Central memory CD4-positive, alpha-beta T cell (primary cell): ENCODE measurements at regions not wholly inside any gene's neighbourhood (a gene's known extent, or its start where the extent isn't known, plus 50 kb on each side); places are given as distances from the start of the nearest gene placed in this dataset.
"Not testable (repeated sequence)": the region's sequence is repeated elsewhere in the genome, so short reads cannot be mapped to it uniquely, and the experiment has no call there.

Experiments
- DNase-seq: peaks from one replicate; pipeline ENCODE4 v3.0.0; 2022

DNA sequence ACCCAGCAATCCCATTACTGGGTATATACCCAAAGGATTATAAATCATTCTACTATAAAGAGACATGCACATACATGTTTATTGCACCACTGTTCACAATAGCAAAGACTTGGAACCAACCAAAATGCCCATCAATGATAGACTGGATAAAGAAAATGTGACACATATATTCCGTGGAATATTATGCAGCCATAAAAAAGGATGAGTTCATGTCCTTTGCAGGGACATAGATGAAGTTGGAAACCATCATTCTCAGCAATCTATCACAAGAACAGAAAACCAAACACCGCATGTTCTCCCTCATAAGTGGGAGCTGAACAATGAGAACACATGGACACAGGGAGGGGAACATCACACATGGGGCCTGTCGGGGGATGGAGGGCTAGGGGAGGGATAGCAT is 113.2 kb upstream of the PRSS1 start:
- not testable (repeated sequence) for DNase-seq

DNA sequence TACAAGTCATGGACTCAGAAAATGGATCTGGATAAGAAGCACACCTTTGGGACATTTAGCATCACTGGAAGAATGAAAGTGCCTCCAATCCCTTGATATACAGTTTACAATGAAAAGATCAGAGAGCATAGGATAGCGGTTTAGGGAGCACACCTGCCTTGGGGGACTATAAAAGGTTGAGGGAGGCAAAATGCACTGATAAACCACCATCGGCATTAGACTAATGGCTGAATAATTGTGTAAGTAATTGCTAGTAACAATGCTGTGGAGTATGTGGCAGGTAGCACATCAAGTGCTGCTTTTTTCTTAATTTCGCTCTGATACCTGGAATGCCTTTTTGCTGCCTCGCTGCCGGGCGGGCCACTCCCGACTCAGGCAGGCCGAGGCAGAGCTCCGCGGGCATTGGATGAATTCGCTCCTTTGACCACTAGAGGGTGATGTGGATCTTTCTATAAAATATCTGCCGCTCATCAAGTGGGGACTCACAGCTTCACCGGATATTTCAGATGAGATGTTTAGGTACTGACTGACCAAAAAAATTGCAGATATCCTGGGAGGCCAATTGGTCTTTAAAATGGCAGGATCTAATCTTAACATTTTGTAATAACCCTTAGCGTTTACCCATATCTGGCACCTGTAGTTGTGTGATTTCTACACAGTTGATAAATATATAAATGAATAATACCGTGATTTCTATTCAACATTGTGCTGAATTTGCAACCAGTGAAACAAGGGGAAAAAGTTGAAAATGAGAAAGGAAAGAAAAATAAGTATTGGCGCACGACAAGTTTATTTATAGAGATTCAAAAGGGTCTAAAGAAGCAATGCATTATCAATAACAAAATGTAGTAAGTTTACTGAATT is 116.8 kb upstream of the PRSS1 start:
- DNase-seq: peak; percentile 61

DNA sequence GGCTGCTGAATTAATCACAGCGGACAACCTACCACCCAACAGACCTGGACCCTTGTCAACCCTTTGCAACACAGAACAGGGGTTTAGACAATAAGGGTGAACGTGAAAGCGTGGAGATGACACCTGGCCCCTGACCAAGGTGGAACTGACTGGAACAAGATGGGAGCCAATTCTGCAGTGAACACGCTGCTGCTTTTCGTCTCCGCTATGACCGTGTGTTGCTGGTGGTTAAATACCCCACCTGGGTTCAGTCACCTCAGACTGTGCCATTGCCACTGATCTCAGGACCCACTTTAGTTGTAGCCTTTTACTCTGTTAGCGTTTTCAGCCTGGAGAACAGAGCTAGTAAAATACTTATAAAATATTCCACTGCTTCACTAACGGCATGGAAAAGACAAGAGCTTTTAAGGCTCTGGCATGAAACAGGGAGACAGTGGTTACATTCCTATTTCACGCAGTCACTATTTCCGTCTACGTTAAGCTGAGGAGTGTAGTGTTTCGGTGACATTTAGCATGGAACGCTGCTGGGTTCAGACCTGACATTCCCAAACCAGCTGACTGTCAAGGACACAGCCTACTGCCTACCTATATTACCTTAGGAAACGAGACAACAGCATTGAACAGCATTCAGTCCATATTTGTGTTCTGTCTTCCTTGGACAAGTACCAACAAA is 119.5 kb upstream of the PRSS1 start:
- DNase-seq: no peak

- no peak for DNase-seq
Measured at GRCh38 chr7:142628945-142629344, 120.3 kb upstream of the PRSS1 start.

- not testable (repeated sequence) for DNase-seq
Measured at GRCh38 chr7:142627223-142627622, 122.0 kb upstream of the PRSS1 start.

- DNase-seq: peak; percentile 48
Measured at GRCh38 chr7:142626420-142627035, 122.7 kb upstream of the PRSS1 start.

GRCh38 chr7:142625216-142625615 is 124.1 kb upstream of the PRSS1 start:
- not testable (repeated sequence) for DNase-seq

DNA sequence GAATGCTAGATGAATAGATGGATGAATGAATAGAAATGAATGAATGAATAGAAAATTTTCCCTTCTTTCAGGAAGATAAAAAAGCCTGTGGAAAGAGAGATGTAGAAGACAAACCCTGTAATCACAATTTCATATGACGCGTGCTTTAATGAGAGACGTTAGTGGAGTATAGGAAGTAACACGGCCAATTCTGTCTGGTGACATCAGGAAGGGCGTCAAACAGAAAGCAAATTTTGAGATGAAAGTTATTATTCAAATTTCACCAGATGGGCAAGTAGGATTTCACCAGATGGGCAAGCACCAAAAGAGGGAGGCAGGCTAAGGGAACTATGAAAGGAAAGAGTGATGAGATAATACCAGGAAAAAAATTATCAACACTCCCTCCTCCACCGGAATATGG is 128.9 kb upstream of the PRSS1 start:
- DNase-seq: peak; percentile 21

DNA sequence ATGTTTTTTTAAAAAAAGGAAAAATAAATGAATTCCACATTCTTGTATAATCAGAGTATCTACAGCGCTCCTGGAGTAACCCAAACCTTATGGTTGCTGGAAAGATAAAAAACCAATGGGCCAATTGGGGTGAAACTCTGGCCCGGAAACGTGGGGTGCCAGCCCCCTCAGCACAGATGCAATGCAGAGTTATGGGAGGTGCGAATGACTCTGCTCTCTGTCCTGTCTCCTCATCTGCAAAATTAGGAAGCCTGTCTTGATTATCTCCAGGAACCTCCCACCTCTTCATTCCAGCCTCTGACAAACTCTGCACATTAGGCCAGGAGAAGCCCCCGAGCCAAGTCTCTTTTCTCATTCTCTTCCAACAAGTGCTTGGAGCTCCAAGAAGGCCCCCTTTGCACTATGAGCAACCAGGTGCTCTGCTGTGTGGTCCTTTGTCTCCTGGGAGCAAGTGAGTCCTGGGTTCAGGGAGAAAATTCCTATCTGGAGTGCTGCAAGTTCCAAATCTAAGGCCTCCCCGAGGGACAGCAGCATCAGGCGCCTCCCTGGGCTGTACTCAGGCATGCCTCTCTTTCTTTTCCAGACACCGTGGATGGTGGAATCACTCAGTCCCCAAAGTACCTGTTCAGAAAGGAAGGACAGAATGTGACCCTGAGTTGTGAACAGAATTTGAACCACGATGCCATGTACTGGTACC is 130.5 kb upstream of the PRSS1 start:
- DNase-seq: no peak

- no peak for DNase-seq
Measured at GRCh38 chr7:142616842-142617241, 132.4 kb upstream of the PRSS1 start.

DNA sequence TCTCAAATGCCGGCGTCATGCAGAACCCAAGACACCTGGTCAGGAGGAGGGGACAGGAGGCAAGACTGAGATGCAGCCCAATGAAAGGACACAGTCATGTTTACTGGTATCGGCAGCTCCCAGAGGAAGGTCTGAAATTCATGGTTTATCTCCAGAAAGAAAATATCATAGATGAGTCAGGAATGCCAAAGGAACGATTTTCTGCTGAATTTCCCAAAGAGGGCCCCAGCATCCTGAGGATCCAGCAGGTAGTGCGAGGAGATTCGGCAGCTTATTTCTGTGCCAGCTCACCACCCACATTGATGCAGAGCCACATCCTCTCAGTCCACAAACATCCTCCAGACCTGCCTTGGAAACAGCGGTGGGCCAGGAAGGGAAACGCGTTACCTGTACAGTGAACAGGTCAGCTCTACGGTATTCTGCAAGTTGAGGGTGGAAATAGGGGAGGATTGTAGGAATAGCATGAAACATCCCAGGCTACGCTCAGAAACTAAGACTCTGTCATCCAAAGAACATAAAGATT is 133.1 kb upstream of the PRSS1 start:
- DNase-seq: no peak

- no peak for DNase-seq
Measured at GRCh38 chr7:142615508-142615907, 133.8 kb upstream of the PRSS1 start.

DNA sequence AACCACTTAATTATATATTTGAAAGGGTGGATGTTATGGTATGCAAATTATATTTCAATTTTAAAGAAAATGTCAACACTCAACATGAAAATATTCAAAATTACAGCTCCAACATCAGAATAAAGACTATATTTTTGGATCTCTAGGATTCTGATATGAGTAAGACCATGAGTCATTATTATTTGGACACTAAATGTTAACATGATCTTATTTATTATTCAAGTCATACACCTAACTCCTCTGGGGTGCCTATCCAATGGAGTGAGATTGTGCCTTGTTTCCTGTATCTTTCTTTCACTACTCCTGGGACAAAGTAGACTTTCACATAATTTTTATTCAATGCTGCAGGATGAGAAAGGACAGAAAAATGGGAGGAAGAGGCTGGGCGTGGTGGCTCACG is 135.2 kb upstream of the PRSS1 start:
- DNase-seq: no peak

GRCh38 chr7:142612237-142612881 is 136.9 kb upstream of the PRSS1 start:
- DNase-seq: no peak

- DNase-seq: no peak
Measured at GRCh38 chr7:142611566-142612236, 137.6 kb upstream of the PRSS1 start.

DNA sequence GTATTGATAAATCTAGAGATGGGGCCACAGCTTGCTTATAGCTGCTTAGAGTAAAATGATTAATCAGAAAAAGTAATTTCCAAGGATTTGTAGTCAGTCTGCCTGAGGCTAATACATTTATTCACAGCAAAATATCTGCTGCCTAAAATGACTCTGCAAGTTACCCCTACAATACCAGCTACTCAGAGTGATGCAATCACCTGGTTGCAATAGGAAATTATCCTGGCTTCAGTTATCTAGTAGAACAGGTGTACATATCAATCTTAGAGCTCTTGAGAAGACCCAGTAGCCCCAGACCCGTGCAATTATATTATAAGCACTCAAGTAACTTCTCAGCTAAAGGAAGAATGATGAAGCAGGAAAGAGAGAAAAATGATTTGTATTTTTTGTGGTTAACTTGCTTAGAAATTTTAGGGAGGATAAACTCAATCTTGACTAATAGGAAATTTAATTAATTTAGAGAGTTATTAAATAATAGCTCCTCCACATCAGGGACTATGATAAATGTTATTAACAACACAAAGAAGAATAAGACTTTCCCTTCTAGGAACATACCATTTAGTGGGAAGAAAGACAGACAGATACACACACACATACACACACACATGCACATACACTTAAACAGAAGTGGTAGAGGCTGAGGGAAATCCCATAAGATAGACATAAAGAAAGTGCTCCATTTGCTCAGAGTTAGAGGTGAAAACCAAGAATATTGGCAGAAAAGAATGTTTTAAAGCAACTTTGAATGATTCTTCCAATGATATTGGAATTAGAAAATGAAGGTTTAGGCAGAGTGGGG is 140.4 kb upstream of the PRSS1 start:
- no peak for DNase-seq

- DNase-seq: no peak
Measured at GRCh38 chr7:142607351-142607750, 141.9 kb upstream of the PRSS1 start.

- DNase-seq: no peak
Measured at GRCh38 chr7:142606081-142606480, 143.2 kb upstream of the PRSS1 start.

- no peak for DNase-seq
Measured at GRCh38 chr7:142604671-142605070, 144.6 kb upstream of the PRSS1 start.

DNA sequence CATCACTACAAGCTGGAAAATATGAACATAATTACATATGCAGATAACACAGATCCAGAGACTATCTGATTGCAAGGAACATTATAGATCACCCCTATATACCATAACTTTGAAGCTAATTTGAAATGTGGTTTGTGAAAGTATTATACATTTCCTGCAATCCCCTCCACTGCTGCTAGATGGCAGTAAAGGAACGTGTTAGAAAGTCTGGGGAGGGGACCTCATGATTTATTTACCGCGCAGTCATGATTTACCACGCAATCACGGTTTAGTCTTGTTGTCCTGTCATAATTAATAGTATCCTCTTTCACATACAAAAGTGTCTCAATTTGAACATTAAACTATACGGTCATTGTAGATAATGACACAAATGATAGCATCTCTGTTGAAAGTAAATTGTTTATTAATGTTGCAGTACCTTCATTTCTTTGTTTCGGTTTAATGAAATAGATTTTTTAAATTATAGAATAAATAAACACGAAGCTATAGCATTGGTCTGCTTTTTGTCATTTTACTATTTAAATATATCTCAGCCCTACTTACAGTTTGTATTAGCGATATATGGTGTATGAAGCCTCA is 145.3 kb upstream of the PRSS1 start:
- DNase-seq: peak; percentile 52

DNA sequence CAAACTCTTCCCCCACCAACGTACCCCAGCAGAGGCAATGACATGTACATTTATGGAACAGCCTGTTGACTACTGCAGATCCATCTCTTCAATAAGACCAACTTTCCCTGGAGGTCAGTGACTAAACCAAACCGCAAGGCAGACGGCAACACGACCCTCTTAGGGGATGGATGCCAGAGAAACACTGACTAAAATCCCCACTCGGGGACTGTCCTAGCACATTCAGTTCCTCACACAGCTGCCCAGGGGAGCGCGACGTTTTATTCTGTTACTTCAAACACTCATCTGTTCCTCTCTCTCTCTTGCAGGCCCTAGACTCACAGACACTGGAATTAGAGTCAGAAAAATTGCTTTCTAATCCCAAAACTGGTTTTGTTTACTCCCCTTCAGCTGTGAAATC is 146.5 kb upstream of the PRSS1 start:
- no peak for DNase-seq
